CD4-positive, alpha-beta T cell treated with Interleukin-17A for 4 hours (primary cell): ENCODE measurements at regions not wholly inside any gene's neighbourhood (a gene's known extent, or its start where the extent isn't known, plus 50 kb on each side); places are given as distances from the start of the nearest gene placed in this dataset.

ENCODE experiments used
- DNase-seq: peaks from one replicate; pipeline ENCODE4 v3.0.0-alpha.2; 2020; ENCODE audit warnings: mixed read lengths

GRCh38 chr7:70907259-70908247 lies 224.4 kb upstream of the GALNT17 start:
- DNase-seq, result no peak

DNA sequence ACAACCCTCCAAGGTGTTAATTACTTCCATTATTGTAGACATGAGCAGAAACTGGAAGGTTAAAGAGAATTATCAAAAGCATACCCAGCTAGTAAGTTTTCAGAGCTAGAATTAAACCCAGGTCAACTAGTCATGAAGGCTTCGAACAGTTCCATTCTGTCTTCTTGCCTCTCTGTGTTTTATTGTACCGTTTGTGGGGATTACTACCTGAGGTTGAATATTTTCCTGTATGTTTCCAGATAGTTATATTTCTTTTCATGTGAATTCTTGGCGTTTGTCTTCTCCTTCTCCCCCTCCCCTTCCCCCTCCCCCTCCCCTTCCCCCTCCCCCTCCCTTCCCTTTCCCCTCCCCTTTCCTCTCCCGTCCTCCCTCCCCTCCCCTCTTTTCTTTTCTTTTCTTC lies 218.0 kb upstream of the GALNT17 start:
- DNase-seq, result no peak

DNA sequence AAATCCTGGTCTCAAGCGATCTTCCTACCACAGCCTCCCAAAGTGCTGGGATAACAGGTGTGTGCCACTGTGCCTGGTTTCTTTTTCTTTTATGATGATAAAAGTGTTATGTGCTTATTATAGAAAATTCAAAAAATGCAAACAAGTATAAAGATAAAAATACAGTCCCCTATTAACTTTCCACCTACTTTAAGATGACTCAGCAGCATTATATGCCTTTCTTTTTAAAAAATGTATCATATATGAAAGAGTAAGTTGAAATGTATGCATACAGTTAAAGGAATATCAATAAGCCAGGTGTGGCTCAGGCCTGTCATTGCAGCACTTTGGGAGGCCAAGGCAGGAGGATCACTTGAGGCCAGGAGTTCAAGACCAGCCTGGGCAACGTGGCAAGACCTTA lies 216.9 kb upstream of the GALNT17 start:
- DNase-seq, result no peak

DNA sequence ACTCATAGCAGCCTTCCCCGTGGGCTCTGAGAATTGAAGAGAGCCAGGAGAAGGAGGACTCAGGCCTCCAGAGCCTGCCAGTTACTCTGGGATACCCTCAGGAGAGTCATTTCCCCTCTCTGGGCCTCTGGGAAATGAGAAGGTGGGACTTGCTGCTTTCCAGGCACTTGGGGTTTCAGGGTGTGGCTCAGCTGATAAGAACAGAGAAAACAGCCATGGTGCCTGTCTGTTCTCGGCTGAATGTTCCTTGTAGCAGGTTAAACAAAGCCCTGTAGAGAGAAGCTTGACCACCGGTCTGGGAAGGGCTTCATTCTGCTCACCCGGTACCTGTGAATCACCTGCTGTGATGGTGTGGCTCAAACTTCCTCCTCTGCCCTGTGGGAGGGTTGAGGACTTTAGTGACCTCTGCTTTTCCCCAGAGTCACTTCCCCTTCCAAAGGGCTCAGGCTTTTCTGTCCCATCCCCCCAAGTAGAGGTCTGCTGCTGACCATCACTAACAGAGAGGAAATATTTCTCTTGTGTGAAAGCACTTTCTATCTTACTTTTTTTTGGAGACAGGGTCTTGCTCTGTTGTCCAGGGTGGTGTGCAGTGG lies 212.4 kb upstream of the GALNT17 start:
- DNase-seq, result no peak

- no peak for DNase-seq
Observed at GRCh38 chr7:70920876-70921275, 211.1 kb upstream of the GALNT17 start.

DNA sequence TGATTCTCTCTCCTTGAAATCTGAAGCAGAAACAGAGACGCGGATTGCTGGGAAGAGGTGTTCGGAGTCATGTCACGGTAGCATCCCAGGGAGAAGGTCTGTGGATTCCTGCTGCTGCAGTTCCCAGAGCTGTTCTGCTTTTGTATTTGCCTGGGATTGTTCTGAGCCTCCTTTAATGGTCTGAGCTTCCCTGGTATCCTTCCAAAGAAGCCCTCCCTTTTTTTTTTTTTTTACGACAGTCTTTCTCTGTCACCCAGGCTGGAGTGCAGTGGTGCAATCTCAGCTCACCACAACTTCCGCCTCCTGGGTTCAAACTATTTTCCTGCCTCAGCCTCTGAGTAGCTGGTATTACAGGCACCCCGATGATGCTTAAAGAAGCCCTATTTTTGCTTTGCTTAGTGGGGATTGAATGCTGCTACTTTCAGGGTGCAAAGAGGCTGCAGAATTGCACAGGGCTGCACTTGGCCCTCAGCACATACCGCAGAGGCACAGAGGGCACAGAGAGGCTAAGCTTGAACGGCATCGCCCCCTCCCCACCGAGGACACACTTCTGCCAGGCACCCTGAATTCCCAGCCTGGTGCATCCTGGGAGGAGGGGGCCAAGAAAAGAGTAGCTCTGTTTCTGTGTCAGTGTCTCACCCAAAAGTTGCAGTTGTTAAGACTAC lies 208.6 kb upstream of the GALNT17 start:
- no peak for DNase-seq

- no peak for DNase-seq
Observed at GRCh38 chr7:70925411-70926115, 206.4 kb upstream of the GALNT17 start.

DNA sequence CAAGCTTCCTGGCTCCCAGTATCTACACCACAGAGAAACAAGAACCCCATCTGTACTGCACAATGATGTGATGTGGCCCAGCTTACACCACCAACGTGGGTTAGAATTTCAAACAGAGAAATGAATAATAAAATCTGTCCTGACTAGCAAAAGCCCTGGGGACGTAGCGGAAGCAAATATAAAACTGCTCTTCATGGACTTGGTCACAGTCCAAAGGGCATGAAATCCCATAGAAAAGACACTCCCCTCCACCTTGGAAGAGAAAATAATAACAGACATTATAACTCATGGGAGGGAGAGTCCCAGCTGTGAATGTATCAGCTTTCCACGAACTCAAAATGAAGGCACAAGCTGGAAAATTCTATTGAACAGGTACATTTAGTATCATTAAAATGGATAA lies 205.3 kb upstream of the GALNT17 start:
- no peak for DNase-seq

- no peak for DNase-seq
Observed at GRCh38 chr7:70935311-70935710, 196.6 kb upstream of the GALNT17 start.

GRCh38 chr7:70935854-70936253 lies 196.1 kb upstream of the GALNT17 start:
- no peak for DNase-seq

GRCh38 chr7:70937424-70937823 lies 194.5 kb upstream of the GALNT17 start:
- DNase-seq, result no peak

DNA sequence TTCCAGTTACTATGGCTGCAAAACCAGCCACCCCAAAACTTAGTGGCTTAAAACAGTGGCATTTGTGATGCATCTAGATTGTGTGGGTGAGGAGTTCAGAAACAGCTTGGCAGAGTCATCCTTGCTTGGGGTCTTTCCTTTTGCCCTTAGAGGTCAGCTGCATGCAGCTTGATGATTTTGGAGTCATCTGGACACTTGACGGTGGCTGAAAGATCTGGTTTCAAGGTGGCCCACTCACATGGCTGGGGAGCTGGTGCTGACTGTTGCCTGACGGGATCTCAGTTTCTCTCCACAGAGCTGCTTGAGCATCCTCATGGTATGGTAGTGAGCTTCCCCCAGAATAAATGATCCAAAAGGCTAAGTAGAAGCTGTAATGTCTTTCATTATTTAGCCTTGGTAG lies 191.3 kb upstream of the GALNT17 start:
- DNase-seq, result no peak

GRCh38 chr7:70942791-70943190 lies 189.2 kb upstream of the GALNT17 start:
- no peak for DNase-seq

GRCh38 chr7:70944516-70944915 lies 187.4 kb upstream of the GALNT17 start:
- DNase-seq, result no peak

- DNase-seq, result no peak
Observed at GRCh38 chr7:70947181-70947580, 184.8 kb upstream of the GALNT17 start.

GRCh38 chr7:70949862-70950261 lies 182.1 kb upstream of the GALNT17 start:
- no peak for DNase-seq

- no peak for DNase-seq
Observed at GRCh38 chr7:70951271-70951962, 180.5 kb upstream of the GALNT17 start.

- no peak for DNase-seq
Observed at GRCh38 chr7:70952311-70952710, 179.6 kb upstream of the GALNT17 start.

- no peak for DNase-seq
Observed at GRCh38 chr7:70953331-70953741, 178.6 kb upstream of the GALNT17 start.

DNA sequence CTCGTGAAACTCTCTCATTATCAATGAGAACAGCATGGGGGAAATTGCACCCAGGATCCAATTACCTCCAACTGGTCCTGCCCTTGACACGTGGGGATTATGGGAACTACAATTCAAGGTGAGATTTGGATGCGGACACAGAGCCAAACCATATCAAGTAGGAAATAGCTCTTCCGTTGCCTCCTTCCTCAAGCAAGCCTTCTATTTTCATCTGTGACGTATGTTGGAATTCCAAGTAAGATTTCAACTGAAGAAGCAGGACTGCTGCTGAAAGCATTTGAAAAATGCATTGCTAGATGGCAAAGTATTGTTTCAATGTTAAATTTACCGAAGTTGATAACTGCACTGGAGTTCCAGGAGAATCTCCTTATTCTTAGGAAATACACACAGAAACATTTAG lies 178.1 kb upstream of the GALNT17 start:
- no peak for DNase-seq

DNA sequence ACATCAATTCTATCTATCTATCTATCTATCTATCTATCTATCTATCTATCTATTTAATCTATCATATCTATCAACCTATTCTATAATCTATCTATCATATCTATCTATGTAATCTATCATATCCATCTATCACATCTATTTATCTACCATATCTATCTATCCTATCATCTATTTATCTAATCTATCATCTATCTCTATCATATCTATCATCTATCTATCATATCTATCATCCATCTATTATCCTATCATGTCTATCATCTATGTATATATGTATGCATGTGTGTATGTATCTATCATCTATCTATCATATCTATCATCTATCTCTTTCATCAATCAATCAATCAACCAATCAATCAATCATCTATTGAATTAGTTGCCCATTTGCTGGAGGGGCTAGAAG lies 159.3 kb upstream of the GALNT17 start:
- no peak for DNase-seq

DNA sequence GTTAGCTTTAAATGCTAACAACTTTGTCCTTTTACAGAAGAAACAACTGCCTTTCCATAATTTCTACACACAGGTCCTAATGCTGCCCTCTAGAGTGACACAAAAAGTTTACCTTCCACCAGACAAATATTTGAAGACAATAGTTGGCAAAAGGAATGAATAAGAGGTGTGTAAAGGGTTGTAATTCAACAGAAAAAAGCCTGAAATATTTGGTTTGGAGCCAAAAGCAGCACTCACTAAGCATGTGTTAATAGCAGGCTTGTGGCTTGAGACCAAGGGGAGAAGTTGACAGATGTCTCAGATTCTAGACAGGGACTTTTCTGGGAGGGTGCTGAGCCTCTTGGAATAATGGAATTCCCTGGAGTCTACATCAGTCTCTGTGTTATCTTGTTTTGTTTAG lies 156.2 kb upstream of the GALNT17 start:
- DNase-seq, result no peak

- DNase-seq, result no peak
Observed at GRCh38 chr7:70986297-70986696, 145.6 kb upstream of the GALNT17 start.
